ENCODE measurements at regions not wholly inside any gene's neighbourhood (a gene's known extent, or its start where the extent isn't known, plus 50 kb on each side); places are given as distances from the start of the nearest gene placed in this dataset.

GRCh38 chr11:116287866-116288265, 484.9 kb downstream of the BUD13 start:
- DNase-seq (ENCODE audit: low spot score), result no peak

GRCh38 chr11:116285026-116285425, 487.8 kb downstream of the BUD13 start:
- DNase-seq (ENCODE audit: low spot score), result no peak

- DNase-seq (ENCODE audit: low spot score), result no peak
Observed at GRCh38 chr11:116283300-116283699, 489.5 kb downstream of the BUD13 start.

GRCh38 chr11:116282481-116282880, 490.3 kb downstream of the BUD13 start:
- DNase-seq (ENCODE audit: low spot score), result no peak

- DNase-seq (ENCODE audit: low spot score), result no peak
Observed at GRCh38 chr11:116281173-116282160, 491.3 kb downstream of the BUD13 start.

- no peak for DNase-seq (ENCODE audit: low spot score)
Observed at GRCh38 chr11:116279511-116279910, 493.3 kb downstream of the BUD13 start.

- no peak for DNase-seq (ENCODE audit: low spot score)
Observed at GRCh38 chr11:116278076-116278475, 494.7 kb downstream of the BUD13 start.

GRCh38 chr11:116276051-116277044, 496.4 kb downstream of the BUD13 start:
- peak; percentile 78 for DNase-seq (ENCODE audit: low spot score)

- no peak for DNase-seq (ENCODE audit: low spot score)
Observed at GRCh38 chr11:116275635-116276034, 497.2 kb downstream of the BUD13 start.

- DNase-seq (ENCODE audit: low spot score), result no peak
Observed at GRCh38 chr11:116274521-116274920, 498.3 kb downstream of the BUD13 start.

- no peak for DNase-seq (ENCODE audit: low spot score)
Observed at GRCh38 chr11:116272181-116272789, 500.5 kb downstream of the BUD13 start.

- DNase-seq (ENCODE audit: low spot score), result no peak
Observed at GRCh38 chr11:116271479-116271878, 501.3 kb downstream of the BUD13 start.

- DNase-seq (ENCODE audit: low spot score), result no peak
Observed at GRCh38 chr11:116267146-116267545, 505.6 kb downstream of the BUD13 start.

- DNase-seq (ENCODE audit: low spot score), result no peak
Observed at GRCh38 chr11:116263770-116264169, 509.0 kb downstream of the BUD13 start.

GRCh38 chr11:116263019-116263418, 509.8 kb downstream of the BUD13 start:
- no peak for DNase-seq (ENCODE audit: low spot score)

GRCh38 chr11:116262370-116262769, 510.4 kb downstream of the BUD13 start:
- no peak for DNase-seq (ENCODE audit: low spot score)

GRCh38 chr11:116261606-116262005, 511.2 kb downstream of the BUD13 start:
- DNase-seq (ENCODE audit: low spot score), result no peak

GRCh38 chr11:116258821-116259220, 514.0 kb downstream of the BUD13 start:
- no peak for DNase-seq (ENCODE audit: low spot score)

GRCh38 chr11:116257883-116258282, 514.9 kb downstream of the BUD13 start:
- DNase-seq (ENCODE audit: low spot score), result no peak

GRCh38 chr11:116257092-116257491, 515.7 kb downstream of the BUD13 start:
- DNase-seq (ENCODE audit: low spot score), result peak; percentile 19

GRCh38 chr11:116256215-116256614, 516.6 kb downstream of the BUD13 start:
- no peak for DNase-seq (ENCODE audit: low spot score)

- no peak for DNase-seq (ENCODE audit: low spot score)
Observed at GRCh38 chr11:116255321-116255953, 517.4 kb downstream of the BUD13 start.

All from NAMALWA (cell line).